K562 (cell line): ENCODE measurements at regions not wholly inside any gene's neighbourhood (a gene's known extent, or its start where the extent isn't known, plus 50 kb on each side); places are given as distances from the start of the nearest gene placed in this dataset.

Experiments
- CHD2 ChIP-seq: IDR thresholded peaks from 2 replicates; pipeline ENCODE4 v1.6.1; 2011; ENCODE audit warnings: low read depth, low read length
- CTCF ChIP-seq, 3 experiments: IDR thresholded peaks in 2 of 3; conservative IDR thresholded peaks in 1 of 3; 2 replicates each; pipeline ENCODE4 v1.5.1; 2011 to 2012; ENCODE audit warnings: low read length in 3 of 3, mild to moderate bottlenecking in 3 of 3, control low read depth in 2 of 3, improper control_type of control experiment in 1 of 3, inconsistent platforms in 1 of 3, low read depth in 1 of 3, mixed read lengths in 1 of 3, moderate library complexity in 1 of 3; ENCODE audit not compliant: insufficient read depth in 2 of 3
- HDAC2 ChIP-seq: fragments of 450-650 bp; IDR thresholded peaks from 2 replicates; pipeline ENCODE4 v1.6.1; 2016; ENCODE audit warnings: mild to moderate bottlenecking
- HMG20B ChIP-seq: fragments of 250-450 bp; sonication (Bioruptor Pico); IDR thresholded peaks from 2 replicates; pipeline ENCODE4 v1.5.0; 2021; ENCODE audit warnings: mild to moderate bottlenecking
- JUN ChIP-seq, 2 experiments: sonication (generic) in 1 of 2; formaldehyde crosslinking in 1 of 2; IDR thresholded peaks; 2 replicates each; pipeline versions ENCODE4 v1.6.1 to v1.8.0; 2012 to 2022; ENCODE audit warnings: borderline replicate concordance in 2 of 2, mild to moderate bottlenecking in 2 of 2, improper control_type of control experiment in 1 of 2, low read depth in 1 of 2, low read length in 1 of 2, missing genetic modification reagents in 1 of 2
- MXI1 ChIP-seq: IDR thresholded peaks from 2 replicates; pipeline ENCODE4 v1.6.1; 2011; ENCODE audit warnings: low read depth, mild to moderate bottlenecking, improper control_type of control experiment, low read length
- NFIC ChIP-seq: fragments of 450-650 bp; IDR thresholded peaks from 2 replicates; pipeline ENCODE4 v1.6.1; 2017; ENCODE audit warnings: mild to moderate bottlenecking, inconsistent platforms
- ZBTB40 ChIP-seq, 2 experiments: fragments of 450-650 bp in 1 of 2; sonication (generic) in 1 of 2; formaldehyde crosslinking in 1 of 2; IDR thresholded peaks; 2 replicates each; pipeline versions ENCODE4 v1.7.1 to v1.9.0; 2016 to 2022; ENCODE audit warnings: inconsistent platforms in 1 of 2, mild to moderate bottlenecking in 1 of 2, missing genetic modification reagents in 1 of 2
- TF ChIP-seq, protein P1 (sequence below): sonication (generic); formaldehyde crosslinking; IDR thresholded peaks from 2 replicates; pipeline ENCODE4 v1.8.0; 2023; ENCODE audit warnings: mild to moderate bottlenecking, missing genetic modification reagents
- TF ChIP-seq, protein P2 (sequence below): fragments of 250-450 bp; sonication (Bioruptor Pico); IDR thresholded peaks from 2 replicates; pipeline ENCODE4 v1.4.0; 2020; ENCODE audit warnings: mild to moderate bottlenecking, moderate library complexity
- TF ChIP-seq, protein P3 (sequence below): sonication (generic); formaldehyde crosslinking; IDR thresholded peaks from 2 replicates; pipeline ENCODE4 v1.5.0; 2020; ENCODE audit warnings: missing genetic modification reagents

DNA sequence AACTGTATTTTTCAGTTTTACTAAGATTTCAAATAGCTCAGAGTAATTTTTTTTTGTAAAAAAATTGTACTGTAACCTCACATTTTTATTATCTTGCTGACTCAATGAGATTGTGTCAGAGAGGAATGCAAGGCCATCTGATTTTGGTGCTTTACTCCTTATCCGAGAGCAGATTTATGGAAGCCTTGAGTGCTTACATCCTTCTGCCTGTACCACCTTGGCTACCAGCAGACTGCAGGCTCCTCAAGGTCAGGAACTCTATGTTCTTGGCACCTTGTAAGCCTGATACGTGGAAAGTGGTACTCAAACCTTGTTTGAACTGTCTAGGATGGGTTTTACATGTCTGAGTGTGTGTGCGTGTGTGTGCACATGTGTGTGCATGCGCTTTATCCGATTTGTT lies 80.1 kb upstream of the MLIP start:
- TF ChIP-seq, protein P1, sequence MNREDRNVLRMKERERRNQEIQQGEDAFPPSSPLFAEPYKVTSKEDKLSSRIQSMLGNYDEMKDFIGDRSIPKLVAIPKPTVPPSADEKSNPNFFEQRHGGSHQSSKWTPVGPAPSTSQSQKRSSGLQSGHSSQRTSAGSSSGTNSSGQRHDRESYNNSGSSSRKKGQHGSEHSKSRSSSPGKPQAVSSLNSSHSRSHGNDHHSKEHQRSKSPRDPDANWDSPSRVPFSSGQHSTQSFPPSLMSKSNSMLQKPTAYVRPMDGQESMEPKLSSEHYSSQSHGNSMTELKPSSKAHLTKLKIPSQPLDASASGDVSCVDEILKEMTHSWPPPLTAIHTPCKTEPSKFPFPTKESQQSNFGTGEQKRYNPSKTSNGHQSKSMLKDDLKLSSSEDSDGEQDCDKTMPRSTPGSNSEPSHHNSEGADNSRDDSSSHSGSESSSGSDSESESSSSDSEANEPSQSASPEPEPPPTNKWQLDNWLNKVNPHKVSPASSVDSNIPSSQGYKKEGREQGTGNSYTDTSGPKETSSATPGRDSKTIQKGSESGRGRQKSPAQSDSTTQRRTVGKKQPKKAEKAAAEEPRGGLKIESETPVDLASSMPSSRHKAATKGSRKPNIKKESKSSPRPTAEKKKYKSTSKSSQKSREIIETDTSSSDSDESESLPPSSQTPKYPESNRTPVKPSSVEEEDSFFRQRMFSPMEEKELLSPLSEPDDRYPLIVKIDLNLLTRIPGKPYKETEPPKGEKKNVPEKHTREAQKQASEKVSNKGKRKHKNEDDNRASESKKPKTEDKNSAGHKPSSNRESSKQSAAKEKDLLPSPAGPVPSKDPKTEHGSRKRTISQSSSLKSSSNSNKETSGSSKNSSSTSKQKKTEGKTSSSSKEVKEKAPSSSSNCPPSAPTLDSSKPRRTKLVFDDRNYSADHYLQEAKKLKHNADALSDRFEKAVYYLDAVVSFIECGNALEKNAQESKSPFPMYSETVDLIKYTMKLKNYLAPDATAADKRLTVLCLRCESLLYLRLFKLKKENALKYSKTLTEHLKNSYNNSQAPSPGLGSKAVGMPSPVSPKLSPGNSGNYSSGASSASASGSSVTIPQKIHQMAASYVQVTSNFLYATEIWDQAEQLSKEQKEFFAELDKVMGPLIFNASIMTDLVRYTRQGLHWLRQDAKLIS = no peak
- TF ChIP-seq, protein P2, sequence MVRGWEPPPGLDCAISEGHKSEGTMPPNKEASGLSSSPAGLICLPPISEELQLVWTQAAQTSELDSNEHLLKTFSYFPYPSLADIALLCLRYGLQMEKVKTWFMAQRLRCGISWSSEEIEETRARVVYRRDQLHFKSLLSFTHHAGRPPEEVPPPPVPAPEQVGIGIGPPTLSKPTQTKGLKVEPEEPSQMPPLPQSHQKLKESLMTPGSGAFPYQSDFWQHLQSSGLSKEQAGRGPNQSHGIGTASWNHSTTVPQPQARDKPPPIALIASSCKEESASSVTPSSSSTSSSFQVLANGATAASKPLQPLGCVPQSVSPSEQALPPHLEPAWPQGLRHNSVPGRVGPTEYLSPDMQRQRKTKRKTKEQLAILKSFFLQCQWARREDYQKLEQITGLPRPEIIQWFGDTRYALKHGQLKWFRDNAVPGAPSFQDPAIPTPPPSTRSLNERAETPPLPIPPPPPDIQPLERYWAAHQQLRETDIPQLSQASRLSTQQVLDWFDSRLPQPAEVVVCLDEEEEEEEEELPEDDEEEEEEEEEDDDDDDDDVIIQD (CRISPR knock-in tag) = no peak
- TF ChIP-seq CHD2 (no peak), NFIC (no peak), HMG20B (CRISPR knock-in tag) (no peak), JUN (IDR thresholded peaks at IDR 0.05; ENCODE audit: borderline replicate concordance, low read depth, low read length) (no peak), JUN (CRISPR knock-in tag; IDR thresholded peaks at IDR 0.05; ENCODE audit: borderline replicate concordance) (no peak), MXI1 (no peak), HDAC2 (no peak), CTCF (IDR thresholded peaks at IDR 0.05 in 2 of 3, conservative IDR thresholded peaks at IDR 0.05 in 1 of 3; ENCODE audit: insufficient read depth in 2 of 3, low read depth in 1 of 3, low read length in 3 of 3) (no peak), ZBTB40 (IDR thresholded peaks at IDR 0.05) (no peak), ZBTB40 (CRISPR knock-in tag; IDR thresholded peaks at IDR 0.05) (no peak)
- TF ChIP-seq, protein P3, sequence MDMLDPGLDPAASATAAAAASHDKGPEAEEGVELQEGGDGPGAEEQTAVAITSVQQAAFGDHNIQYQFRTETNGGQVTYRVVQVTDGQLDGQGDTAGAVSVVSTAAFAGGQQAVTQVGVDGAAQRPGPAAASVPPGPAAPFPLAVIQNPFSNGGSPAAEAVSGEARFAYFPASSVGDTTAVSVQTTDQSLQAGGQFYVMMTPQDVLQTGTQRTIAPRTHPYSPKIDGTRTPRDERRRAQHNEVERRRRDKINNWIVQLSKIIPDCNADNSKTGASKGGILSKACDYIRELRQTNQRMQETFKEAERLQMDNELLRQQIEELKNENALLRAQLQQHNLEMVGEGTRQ = no peak
